DOHH2 (cell line): ENCODE measurements at regions not wholly inside any gene's neighbourhood (a gene's known extent, or its start where the extent isn't known, plus 50 kb on each side); places are given as distances from the start of the nearest gene placed in this dataset.

Source experiments
- CTCF ChIP-seq: fragments of 200-600 bp; sonication (generic); IDR thresholded peaks from one replicate; pipeline ENCODE4 v1.5.1; 2014; ENCODE audit warnings: antibody characterized with exemption, mild to moderate bottlenecking, low read depth, low read length; ENCODE audit not compliant: poor library complexity, severe bottlenecking
- EZH2phosphoT487 ChIP-seq: fragments of 200-600 bp; sonication (generic); IDR thresholded peaks from 2 replicates; pipeline ENCODE4 v1.6.1; 2017; ENCODE audit warnings: borderline replicate concordance, mild to moderate bottlenecking, antibody characterized with exemption, low read length, moderate library complexity, mixed read lengths

- no peak for TF ChIP-seq CTCF
- no peak for TF ChIP-seq EZH2phosphoT487
Measured at GRCh38 chr12:108403952-108404351, 64.8 kb upstream of the CMKLR1 start.
